Gastroesophageal sphincter (tissue), 3 donors: ENCODE measurements at regions not wholly inside any gene's neighbourhood (a gene's known extent, or its start where the extent isn't known, plus 50 kb on each side); places are given as distances from the start of the nearest gene placed in this dataset.

Experiments
- CTCF ChIP-seq, 4 experiments: fragments of 200-600 bp in 2 of 4; fragments of 450-650 bp in 2 of 4; sonication (generic) in 1 of 4; IDR thresholded peaks; one replicate each; pipeline ENCODE4 v1.5.1; 2017 to 2019; ENCODE audit warnings: antibody characterized with exemption in 4 of 4, mild to moderate bottlenecking in 2 of 4, moderate library complexity in 2 of 4
- POLR2A ChIP-seq, 2 donors: fragments of 450-650 bp; IDR thresholded peaks; one replicate each; pipeline ENCODE4 v1.6.1; 2017; ENCODE audit warnings: antibody characterized with exemption in 2 of 2, mild to moderate bottlenecking in 2 of 2, moderate library complexity in 1 of 2

GRCh38 chr7:11302121-11302520 lies 328.4 kb downstream of the PHF14 start:
- TF ChIP-seq CTCF (IDR thresholded peaks at IDR 0.05) (no peak), POLR2A (IDR thresholded peaks at IDR 0.05) (no peak)
